K562 (cell line): ENCODE measurements at regions not wholly inside any gene's neighbourhood (a gene's known extent, or its start where the extent isn't known, plus 50 kb on each side); places are given as distances from the start of the nearest gene placed in this dataset.

Experiments
- ATAC-seq: fragments of 200-7000 bp; cut with Tn5 transposase; 3 replicates; pipeline ENCODE4 v1.9.1; 2020; ENCODE audit warnings: moderate library complexity
- BruUV-seq: library from RNA; stranded (reverse); fragments of 400-500 nt; replicated peaks from 2 replicates; lab custom pipeline; 2021; lab: Mats Ljungman, UMichigan
- CTCF ChIA-PET: fragments of 300-600 bp; formaldehyde crosslinking; extraction: SDS; loops from one replicate; lab custom pipeline; 2021; ENCODE audit warnings: low intra/inter-chr PET ratio; lab: Yijun Ruan, JAX
- POLR2A ChIA-PET: fragments of 300-600, 350-650 bp; sonication (Branson Sonifier 250); formaldehyde crosslinking; extraction: SDS; loops from one replicate; lab custom pipeline; 2021; ENCODE audit warnings: antibody characterized with exemption, inconsistent platforms; lab: Yijun Ruan, JAX
- DNase-seq, 4 experiments: peaks; one replicate each; pipeline versions ENCODE4 v3.0.0 to v3.0.0-alpha.2; 2011 to 2018; ENCODE audit warnings: low spot score in 3 of 4, mixed read lengths in 3 of 4; ENCODE audit errors: extremely low read depth in 1 of 4
- FAIRE-seq: peaks from 2 replicates; lab custom pipeline; 2011; peaks lifted over from hg19 to GRCh38; lab: Jason Lieb, UNC
- H2AFZ ChIP-seq: 2 replicates; pipeline ENCODE4 v1.6.0; 2011; ENCODE audit warnings: low read depth, low read length, control low read depth, inconsistent platforms
- H3K27ac ChIP-seq: fragments of 200-600 bp; 3 replicates; pipeline ENCODE4 v1.8.0; 2011; ENCODE audit warnings: low read depth, mild to moderate bottlenecking, control low read depth, inconsistent platforms, low read length, moderate library complexity, mixed read lengths; ENCODE audit errors: extremely low read depth
- H3K27me3 ChIP-seq, 2 experiments: fragments of 300-600 bp in 1 of 2; 2 replicates in 1 of 2; 3 replicates in 1 of 2; pipeline versions ENCODE4 v1.6.0 to v1.8.0; 2011; ENCODE audit warnings: inconsistent platforms in 2 of 2, low read length in 2 of 2, mild to moderate bottlenecking in 1 of 2, mixed read lengths in 1 of 2, moderate library complexity in 1 of 2; ENCODE audit not compliant: control insufficient read depth in 2 of 2, insufficient read depth in 2 of 2
- H3K36me3 ChIP-seq: fragments of 300-600 bp; 3 replicates; pipeline ENCODE4 v1.8.0; 2011; ENCODE audit warnings: mild to moderate bottlenecking, low read length, inconsistent platforms; ENCODE audit not compliant: control insufficient read depth, insufficient read depth
- H3K4me1 ChIP-seq, 2 experiments: fragments of 200-600 bp in 1 of 2; replicated peaks in 1 of 2; 2 replicates in 1 of 2; 3 replicates in 1 of 2; pipeline versions ENCODE4 v1.5.1 to v1.8.0; 2011; ENCODE audit warnings: inconsistent platforms in 2 of 2, low read length in 2 of 2, mild to moderate bottlenecking in 1 of 2, mixed read lengths in 1 of 2, moderate library complexity in 1 of 2; ENCODE audit not compliant: control insufficient read depth in 2 of 2, insufficient read depth in 2 of 2
- H3K4me2 ChIP-seq: 2 replicates; pipeline ENCODE4 v1.6.1; 2011; ENCODE audit warnings: low read length, control low read depth, inconsistent platforms, mixed read lengths; ENCODE audit not compliant: insufficient read depth
- H3K4me3 ChIP-seq: fragments of 200-600 bp; sonication (generic), shearing (Covaris generic); 2 replicates; pipeline ENCODE4 v1.5.1; 2016; ENCODE audit warnings: control low read depth, inconsistent platforms
- H3K79me2 ChIP-seq: fragments of 200-600 bp; 3 replicates; pipeline ENCODE4 v1.8.0; 2011; ENCODE audit warnings: low read length, inconsistent platforms; ENCODE audit not compliant: control insufficient read depth, insufficient read depth
- H3K9ac ChIP-seq, 2 experiments: 2 replicates each; pipeline versions ENCODE4 v1.6.0 to v1.6.1; 2011; ENCODE audit warnings: low read depth in 2 of 2, low read length in 2 of 2, control low read depth in 1 of 2, inconsistent platforms in 1 of 2, mild to moderate bottlenecking in 1 of 2, mixed read lengths in 1 of 2; ENCODE audit not compliant: insufficient read depth in 1 of 2
- H3K9me1 ChIP-seq: one replicate; pipeline ENCODE4 v1.6.0; 2011; ENCODE audit warnings: inconsistent platforms, mild to moderate bottlenecking, low read length, moderate library complexity; ENCODE audit not compliant: control insufficient read depth, insufficient read depth
- H3K9me3 ChIP-seq: replicated peaks from 2 replicates; pipeline ENCODE4 v1.5.1; 2011; ENCODE audit warnings: low read depth, low read length, inconsistent platforms; ENCODE audit not compliant: control insufficient read depth, insufficient read depth
- H4K20me1 ChIP-seq: replicated peaks from 2 replicates; pipeline ENCODE4 v1.6.1; 2011; ENCODE audit warnings: low read length, inconsistent platforms, mixed read lengths; ENCODE audit not compliant: control insufficient read depth, insufficient read depth
- ADNP ChIP-seq: fragments of 200-800 bp; sonication (Bioruptor generic); IDR thresholded peaks from 2 replicates; pipeline ENCODE4 v1.6.1; 2016; ENCODE audit warnings: missing genetic modification characterization, missing compliant biosample characterization
- ARID1B ChIP-seq: fragments of 450-650 bp; IDR thresholded peaks from 2 replicates; pipeline ENCODE4 v1.6.1; 2016; ENCODE audit warnings: antibody characterized with exemption, mild to moderate bottlenecking, inconsistent platforms
- ATF4 ChIP-seq: fragments of 450-650 bp; formaldehyde crosslinking; IDR thresholded peaks from 2 replicates; pipeline ENCODE4 v1.4.0; 2022; ENCODE audit warnings: mild to moderate bottlenecking, moderate library complexity
- CBFA2T2 ChIP-seq: fragments of 450-650 bp; conservative IDR thresholded peaks from 2 replicates; pipeline ENCODE4 v1.6.1; 2017; ENCODE audit warnings: mild to moderate bottlenecking
- HNRNPH1 ChIP-seq: fragments of 200-400 bp; formaldehyde crosslinking; optimal IDR thresholded peaks from 2 replicates; pipeline ENCODE3; 2017; ENCODE audit warnings: low read depth, mild to moderate bottlenecking, low read length, moderate library complexity
- MAX ChIP-seq: sonication (generic); formaldehyde crosslinking; IDR thresholded peaks from 2 replicates; pipeline ENCODE4 v1.9.0; 2022; ENCODE audit warnings: mild to moderate bottlenecking, missing genetic modification reagents
- TGIF2 ChIP-seq: sonication (generic); formaldehyde crosslinking; IDR thresholded peaks from 2 replicates; pipeline ENCODE4 v1.8.1; 2022; ENCODE audit warnings: mild to moderate bottlenecking, missing genetic modification reagents, moderate library complexity
- ZNF551 ChIP-seq: fragments of 250-450 bp; sonication (Bioruptor Pico); IDR thresholded peaks from 2 replicates; pipeline ENCODE4 v1.5.0; 2021; ENCODE audit warnings: mild to moderate bottlenecking, moderate library complexity
- ZNF589 ChIP-seq: fragments of 200-800 bp; sonication (Bioruptor generic); IDR thresholded peaks from 2 replicates; pipeline ENCODE4 v1.6.1; 2016; ENCODE audit warnings: low read depth, missing genetic modification characterization, missing compliant biosample characterization
- ZNF75A ChIP-seq: fragments of 450-650 bp; formaldehyde crosslinking; IDR thresholded peaks from 2 replicates; pipeline ENCODE4 v1.4.0; 2020; ENCODE audit warnings: mild to moderate bottlenecking
- ZNF785 ChIP-seq: fragments of 250-450 bp; sonication (Bioruptor Pico); IDR thresholded peaks from 2 replicates; pipeline ENCODE4 v1.4.0; 2020; ENCODE audit warnings: mild to moderate bottlenecking
- WGBS: fragments of 100-300 bp; shearing (Covaris generic); methylation state at CpG from one replicate; pipeline ENCODE4 v1.1.6; 2016; ENCODE audit warnings: low coverage, mixed read lengths; ENCODE audit not compliant: insufficient coverage; ENCODE audit errors: missing lambda C conversion rate; 5-methylcytosine and 5-hydroxymethylcytosine counted together
- in situ Hi-C: fragments of 300-500 bp; cut with MboI; formaldehyde crosslinking; loops from 4 replicates; pipeline ENCODE4 v1.15.0; 2018; ENCODE audit warnings: inconsistent platforms, mixed read lengths
- intact Hi-C: fragments of 100-400 bp; cut with micrococcal nuclease; formaldehyde crosslinking; loops from 2 replicates; pipeline ENCODE4 v1.14.2; 2022
- TF ChIP-seq, protein P1 (sequence below): IDR thresholded peaks from 2 replicates; pipeline ENCODE4 v1.6.1; 2011; ENCODE audit warnings: borderline replicate concordance, low read depth, mild to moderate bottlenecking, moderate library complexity, low read length; ENCODE audit not compliant: insufficient read depth, poor library complexity, severe bottlenecking
- TF ChIP-seq, protein P2 (sequence below): fragments of 250-450 bp; sonication (Bioruptor Pico); IDR thresholded peaks from 2 replicates; pipeline ENCODE4 v1.5.0; 2021; ENCODE audit warnings: mild to moderate bottlenecking, borderline replicate concordance
- TF ChIP-seq, protein P3 (sequence below): IDR thresholded peaks from 3 replicates; pipeline ENCODE4 v1.6.1; 2011; ENCODE audit warnings: borderline replicate concordance, mild to moderate bottlenecking; ENCODE audit not compliant: insufficient read length, insufficient read depth
- TF ChIP-seq, protein P4 (sequence below): sonication (generic); formaldehyde crosslinking; IDR thresholded peaks from 2 replicates; pipeline ENCODE4 v1.8.1; 2022; ENCODE audit warnings: missing genetic modification reagents

GRCh38 chr13:99828123-99828522, 143.4 kb downstream of the ZIC5 start:
- ChIA-PET POLR2A (no interaction called here), CTCF (no interaction called here)
- intact Hi-C loops (no loop called here), in situ Hi-C loops (no loop called here)
- Histone ChIP-seq H3K4me2 (no peak overlapping the region), H3K9ac (no peak overlapping the region), H3K9me1 (no peaks in the 10 kb centered on the region), H3K36me3 (no peaks in the 10 kb centered on the region), H4K20me1 (peaks cover 3% of the 10 kb centered on the region; the same call in 1 of the 2 replicates), H3K4me1 (no peaks in the 10 kb centered on the region), H2AFZ (no peak overlapping the region), H3K9me3 (no peaks in the 10 kb centered on the region), H3K79me2 (no peaks in the 10 kb centered on the region), H3K27ac (no peak overlapping the region), H3K4me3 (no peak overlapping the region), H3K27me3 (peaks cover 5 to 27% of the 10 kb centered on the region in 2 experiments; a peak in 4 of 5 replicates)
- 0% methylated on average over 3 of the region's 3 CpGs for WGBS
- FAIRE-seq: no peak
- BruUV-seq: no TSS peak
- no peak for ATAC-seq
- no peak for DNase-seq
- TF ChIP-seq ZNF75A (CRISPR knock-in tag) (no peak), HNRNPH1 (no peak), CBFA2T2 (no peak), ZNF785 (CRISPR knock-in tag) (no peak), ARID1B (no peak), ZNF589 (CRISPR knock-in tag) (no peak), MAX (CRISPR knock-in tag) (no peak), ADNP (tag) (no peak), ZNF551 (CRISPR knock-in tag) (no peak), ATF4 (CRISPR knock-in tag) (no peak), TGIF2 (CRISPR knock-in tag) (no peak)
- TF ChIP-seq, protein P1, sequence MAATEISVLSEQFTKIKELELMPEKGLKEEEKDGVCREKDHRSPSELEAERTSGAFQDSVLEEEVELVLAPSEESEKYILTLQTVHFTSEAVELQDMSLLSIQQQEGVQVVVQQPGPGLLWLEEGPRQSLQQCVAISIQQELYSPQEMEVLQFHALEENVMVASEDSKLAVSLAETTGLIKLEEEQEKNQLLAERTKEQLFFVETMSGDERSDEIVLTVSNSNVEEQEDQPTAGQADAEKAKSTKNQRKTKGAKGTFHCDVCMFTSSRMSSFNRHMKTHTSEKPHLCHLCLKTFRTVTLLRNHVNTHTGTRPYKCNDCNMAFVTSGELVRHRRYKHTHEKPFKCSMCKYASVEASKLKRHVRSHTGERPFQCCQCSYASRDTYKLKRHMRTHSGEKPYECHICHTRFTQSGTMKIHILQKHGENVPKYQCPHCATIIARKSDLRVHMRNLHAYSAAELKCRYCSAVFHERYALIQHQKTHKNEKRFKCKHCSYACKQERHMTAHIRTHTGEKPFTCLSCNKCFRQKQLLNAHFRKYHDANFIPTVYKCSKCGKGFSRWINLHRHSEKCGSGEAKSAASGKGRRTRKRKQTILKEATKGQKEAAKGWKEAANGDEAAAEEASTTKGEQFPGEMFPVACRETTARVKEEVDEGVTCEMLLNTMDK: no peak
- TF ChIP-seq, protein P2, sequence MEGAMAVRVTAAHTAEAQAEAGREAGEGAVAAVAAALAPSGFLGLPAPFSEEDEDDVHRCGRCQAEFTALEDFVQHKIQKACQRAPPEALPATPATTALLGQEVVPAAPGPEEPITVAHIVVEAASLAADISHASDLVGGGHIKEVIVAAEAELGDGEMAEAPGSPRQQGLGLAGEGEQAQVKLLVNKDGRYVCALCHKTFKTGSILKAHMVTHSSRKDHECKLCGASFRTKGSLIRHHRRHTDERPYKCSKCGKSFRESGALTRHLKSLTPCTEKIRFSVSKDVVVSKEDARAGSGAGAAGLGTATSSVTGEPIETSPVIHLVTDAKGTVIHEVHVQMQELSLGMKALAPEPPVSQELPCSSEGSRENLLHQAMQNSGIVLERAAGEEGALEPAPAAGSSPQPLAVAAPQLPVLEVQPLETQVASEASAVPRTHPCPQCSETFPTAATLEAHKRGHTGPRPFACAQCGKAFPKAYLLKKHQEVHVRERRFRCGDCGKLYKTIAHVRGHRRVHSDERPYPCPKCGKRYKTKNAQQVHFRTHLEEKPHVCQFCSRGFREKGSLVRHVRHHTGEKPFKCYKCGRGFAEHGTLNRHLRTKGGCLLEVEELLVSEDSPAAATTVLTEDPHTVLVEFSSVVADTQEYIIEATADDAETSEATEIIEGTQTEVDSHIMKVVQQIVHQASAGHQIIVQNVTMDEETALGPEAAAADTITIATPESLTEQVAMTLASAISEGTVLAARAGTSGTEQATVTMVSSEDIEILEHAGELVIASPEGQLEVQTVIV (CRISPR knock-in tag): no peak
- TF ChIP-seq, protein P3, sequence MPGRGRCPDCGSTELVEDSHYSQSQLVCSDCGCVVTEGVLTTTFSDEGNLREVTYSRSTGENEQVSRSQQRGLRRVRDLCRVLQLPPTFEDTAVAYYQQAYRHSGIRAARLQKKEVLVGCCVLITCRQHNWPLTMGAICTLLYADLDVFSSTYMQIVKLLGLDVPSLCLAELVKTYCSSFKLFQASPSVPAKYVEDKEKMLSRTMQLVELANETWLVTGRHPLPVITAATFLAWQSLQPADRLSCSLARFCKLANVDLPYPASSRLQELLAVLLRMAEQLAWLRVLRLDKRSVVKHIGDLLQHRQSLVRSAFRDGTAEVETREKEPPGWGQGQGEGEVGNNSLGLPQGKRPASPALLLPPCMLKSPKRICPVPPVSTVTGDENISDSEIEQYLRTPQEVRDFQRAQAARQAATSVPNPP: no peak
- TF ChIP-seq, protein P4, sequence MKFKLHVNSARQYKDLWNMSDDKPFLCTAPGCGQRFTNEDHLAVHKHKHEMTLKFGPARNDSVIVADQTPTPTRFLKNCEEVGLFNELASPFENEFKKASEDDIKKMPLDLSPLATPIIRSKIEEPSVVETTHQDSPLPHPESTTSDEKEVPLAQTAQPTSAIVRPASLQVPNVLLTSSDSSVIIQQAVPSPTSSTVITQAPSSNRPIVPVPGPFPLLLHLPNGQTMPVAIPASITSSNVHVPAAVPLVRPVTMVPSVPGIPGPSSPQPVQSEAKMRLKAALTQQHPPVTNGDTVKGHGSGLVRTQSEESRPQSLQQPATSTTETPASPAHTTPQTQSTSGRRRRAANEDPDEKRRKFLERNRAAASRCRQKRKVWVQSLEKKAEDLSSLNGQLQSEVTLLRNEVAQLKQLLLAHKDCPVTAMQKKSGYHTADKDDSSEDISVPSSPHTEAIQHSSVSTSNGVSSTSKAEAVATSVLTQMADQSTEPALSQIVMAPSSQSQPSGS: no peak
